HepG2 (cell line): ENCODE measurements at regions not wholly inside any gene's neighbourhood (a gene's known extent, or its start where the extent isn't known, plus 50 kb on each side); places are given as distances from the start of the nearest gene placed in this dataset.
A peak's percentile ranks its signal among the peaks of the same experiment; 100 is the strongest.

Source experiments
- AGO2 ChIP-seq: fragments of 200-400 bp; formaldehyde crosslinking; optimal IDR thresholded peaks from 2 replicates; pipeline ENCODE3; 2017; ENCODE audit warnings: mild to moderate bottlenecking, low read depth, low read length, moderate library complexity
- AHR ChIP-seq: IDR thresholded peaks from 2 replicates; pipeline ENCODE4 v1.6.1; 2018; ENCODE audit warnings: missing genetic modification reagents, missing compliant biosample characterization
- CCDC6 ChIP-seq: sonication (generic); formaldehyde crosslinking; IDR thresholded peaks from 2 replicates; pipeline ENCODE4 v1.8.1; 2022; ENCODE audit warnings: mild to moderate bottlenecking, missing genetic modification reagents, moderate library complexity
- GPN1 ChIP-seq: sonication (generic); formaldehyde crosslinking; IDR thresholded peaks from 2 replicates; pipeline ENCODE4 v1.5.1; 2020; ENCODE audit warnings: missing genetic modification reagents, borderline replicate concordance
- HES4 ChIP-seq: sonication (generic); formaldehyde crosslinking; IDR thresholded peaks from 2 replicates; pipeline ENCODE4 v1.9.0; 2021; ENCODE audit warnings: mild to moderate bottlenecking, missing genetic modification reagents, borderline replicate concordance
- NFYC ChIP-seq: IDR thresholded peaks from 2 replicates; pipeline ENCODE4 v1.6.1; 2016; ENCODE audit warnings: missing genetic modification reagents, missing compliant biosample characterization
- NR2F1 ChIP-seq, 2 experiments: fragments of 450-650 bp in 1 of 2; formaldehyde crosslinking in 1 of 2; IDR thresholded peaks; 2 replicates each; pipeline versions ENCODE4 v1.5.0 to v1.6.1; 2016 to 2020; ENCODE audit warnings: mild to moderate bottlenecking in 1 of 2, missing compliant biosample characterization in 1 of 2, missing genetic modification reagents in 1 of 2, moderate library complexity in 1 of 2
- POLR2AphosphoS2 ChIP-seq: IDR thresholded peaks from 2 replicates; pipeline ENCODE4 v1.6.1; 2011; ENCODE audit warnings: low read depth, low read length, improper control_type of control experiment
- RBM39 ChIP-seq: fragments of 200-400 bp; formaldehyde crosslinking; IDR thresholded peaks from one replicate; pipeline ENCODE4 v1.6.1; 2018; ENCODE audit warnings: antibody characterized with exemption, mild to moderate bottlenecking, low read depth, low read length; ENCODE audit not compliant: poor library complexity, severe bottlenecking
- REPIN1 ChIP-seq: sonication (generic); formaldehyde crosslinking; IDR thresholded peaks from 2 replicates; pipeline ENCODE4 v1.8.0; 2022; ENCODE audit warnings: missing genetic modification reagents, low read depth, mild to moderate bottlenecking, borderline replicate concordance
- SIX1 ChIP-seq: sonication (generic); formaldehyde crosslinking; IDR thresholded peaks from 2 replicates; pipeline ENCODE4 v1.4.0; 2020; ENCODE audit warnings: missing genetic modification reagents, borderline replicate concordance
- TCF12 ChIP-seq, 2 experiments: fragments of 450-650 bp in 1 of 2; sonication (generic) in 1 of 2; formaldehyde crosslinking in 1 of 2; IDR thresholded peaks; 2 replicates each; pipeline versions ENCODE4 v1.6.1 to v1.8.0; 2017 to 2022; ENCODE audit warnings: antibody characterized with exemption in 1 of 2, mild to moderate bottlenecking in 1 of 2, missing genetic modification reagents in 1 of 2, moderate library complexity in 1 of 2
- ZBTB8A ChIP-seq: sonication (generic); formaldehyde crosslinking; IDR thresholded peaks from 2 replicates; pipeline ENCODE4 v1.4.0; 2020; ENCODE audit warnings: mild to moderate bottlenecking, low read depth, missing genetic modification reagents, borderline replicate concordance
- ZC3H4 ChIP-seq: sonication (generic); formaldehyde crosslinking; IDR thresholded peaks from 2 replicates; pipeline ENCODE4 v1.4.0; 2020; ENCODE audit warnings: missing genetic modification reagents, borderline replicate concordance
- ZNF101 ChIP-seq: sonication (generic); formaldehyde crosslinking; IDR thresholded peaks from 2 replicates; pipeline ENCODE4 v1.4.0; 2020; ENCODE audit warnings: mild to moderate bottlenecking, low read depth, missing genetic modification reagents, borderline replicate concordance
- ZNF329 ChIP-seq: sonication (generic); formaldehyde crosslinking; IDR thresholded peaks from 2 replicates; pipeline ENCODE4 v1.9.0; 2021; ENCODE audit warnings: low read depth, mild to moderate bottlenecking, missing genetic modification reagents
- ZNF724P ChIP-seq: sonication (generic); formaldehyde crosslinking; IDR thresholded peaks from 2 replicates; pipeline ENCODE4 v1.8.0; 2022; ENCODE audit warnings: missing genetic modification reagents, borderline replicate concordance
- TF ChIP-seq, protein P1 (sequence below): sonication (generic); formaldehyde crosslinking; IDR thresholded peaks from 2 replicates; pipeline ENCODE4 v1.5.0; 2020; ENCODE audit warnings: mild to moderate bottlenecking, missing genetic modification reagents
- TF ChIP-seq, protein P2 (sequence below): IDR thresholded peaks from 2 replicates; pipeline ENCODE4 v1.6.1; 2016; ENCODE audit warnings: low read depth
- TF ChIP-seq, protein P3 (sequence below): sonication (generic); formaldehyde crosslinking; conservative IDR thresholded peaks from 2 replicates; pipeline ENCODE4 v1.4.0; 2020; ENCODE audit warnings: missing genetic modification reagents

DNA sequence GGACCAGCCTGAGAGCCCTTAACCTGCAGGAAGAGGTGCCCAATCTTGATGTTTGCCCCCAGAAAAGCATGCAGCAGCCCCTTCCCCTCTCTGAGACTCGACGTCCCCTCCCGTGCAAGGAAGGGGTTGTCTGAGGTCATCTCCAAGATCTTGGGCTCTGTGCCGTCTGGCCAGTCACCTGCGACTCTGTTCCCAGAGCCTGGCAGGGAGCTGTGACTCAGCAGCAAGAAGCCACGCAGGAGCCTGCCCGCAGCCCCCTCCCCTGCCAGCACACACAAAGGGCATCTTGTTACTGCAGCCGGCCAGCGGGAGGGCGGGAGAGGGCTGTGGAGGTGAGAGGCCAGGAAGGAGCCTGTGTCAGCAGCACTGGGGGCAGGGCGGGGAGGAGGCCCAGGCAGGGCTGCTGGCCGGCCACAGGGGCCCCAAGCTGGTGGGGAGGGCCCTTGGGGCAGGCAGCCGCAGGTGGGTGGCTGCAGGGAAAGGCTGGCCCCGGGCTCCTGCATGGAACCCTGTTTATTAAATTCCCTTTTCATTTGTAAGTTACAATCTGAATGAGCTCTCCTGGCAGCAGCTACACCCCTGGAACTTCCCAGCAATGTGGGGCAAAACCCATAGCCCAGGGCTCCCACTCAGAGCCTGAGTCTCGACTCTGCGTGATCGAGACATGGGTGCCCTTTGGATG, 103.7 kb upstream of the ZMIZ1 start (continued):
- TF ChIP-seq ZNF101 (CRISPR knock-in tag) (peak; percentile 26; the same call in 1 of the 2 replicates), ZNF329 (CRISPR knock-in tag) (no peak), HES4 (no peak), RBM39 (no peak), ZC3H4 (CRISPR knock-in tag) (no peak), ZNF724P (CRISPR knock-in tag) (0 out of 2 replicates have a peak, but pooled peaks have one; percentile 20), REPIN1 (CRISPR knock-in tag) (peak; percentile 95), POLR2AphosphoS2 (no peak), TCF12 (IDR thresholded peaks at IDR 0.05) (no peak), TCF12 (CRISPR knock-in tag; IDR thresholded peaks at IDR 0.05) (no peak), CCDC6 (CRISPR knock-in tag) (peak; percentile 88), NR2F1 (CRISPR knock-in tag; IDR thresholded peaks at IDR 0.05) (peak; percentile 78 to 87), AGO2 (no peak), NFYC (CRISPR knock-in tag) (no peak), GPN1 (CRISPR knock-in tag) (no peak), AHR (no peak), ZBTB8A (CRISPR knock-in tag) (no peak), SIX1 (peak; percentile 65; the same call in 1 of the 2 replicates)
- TF ChIP-seq, protein P1, sequence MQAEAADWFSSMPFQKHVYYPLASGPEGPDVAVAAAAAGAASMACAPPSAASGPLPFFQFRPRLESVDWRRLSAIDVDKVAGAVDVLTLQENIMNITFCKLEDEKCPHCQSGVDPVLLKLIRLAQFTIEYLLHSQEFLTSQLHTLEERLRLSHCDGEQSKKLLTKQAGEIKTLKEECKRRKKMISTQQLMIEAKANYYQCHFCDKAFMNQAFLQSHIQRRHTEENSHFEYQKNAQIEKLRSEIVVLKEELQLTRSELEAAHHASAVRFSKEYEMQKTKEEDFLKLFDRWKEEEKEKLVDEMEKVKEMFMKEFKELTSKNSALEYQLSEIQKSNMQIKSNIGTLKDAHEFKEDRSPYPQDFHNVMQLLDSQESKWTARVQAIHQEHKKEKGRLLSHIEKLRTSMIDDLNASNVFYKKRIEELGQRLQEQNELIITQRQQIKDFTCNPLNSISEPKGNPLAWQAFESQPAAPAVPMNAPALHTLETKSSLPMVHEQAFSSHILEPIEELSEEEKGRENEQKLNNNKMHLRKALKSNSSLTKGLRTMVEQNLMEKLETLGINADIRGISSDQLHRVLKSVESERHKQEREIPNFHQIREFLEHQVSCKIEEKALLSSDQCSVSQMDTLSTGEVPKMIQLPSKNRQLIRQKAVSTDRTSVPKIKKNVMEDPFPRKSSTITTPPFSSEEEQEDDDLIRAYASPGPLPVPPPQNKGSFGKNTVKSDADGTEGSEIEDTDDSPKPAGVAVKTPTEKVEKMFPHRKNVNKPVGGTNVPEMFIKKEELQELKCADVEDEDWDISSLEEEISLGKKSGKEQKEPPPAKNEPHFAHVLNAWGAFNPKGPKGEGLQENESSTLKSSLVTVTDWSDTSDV: no peak
- TF ChIP-seq, protein P2, sequence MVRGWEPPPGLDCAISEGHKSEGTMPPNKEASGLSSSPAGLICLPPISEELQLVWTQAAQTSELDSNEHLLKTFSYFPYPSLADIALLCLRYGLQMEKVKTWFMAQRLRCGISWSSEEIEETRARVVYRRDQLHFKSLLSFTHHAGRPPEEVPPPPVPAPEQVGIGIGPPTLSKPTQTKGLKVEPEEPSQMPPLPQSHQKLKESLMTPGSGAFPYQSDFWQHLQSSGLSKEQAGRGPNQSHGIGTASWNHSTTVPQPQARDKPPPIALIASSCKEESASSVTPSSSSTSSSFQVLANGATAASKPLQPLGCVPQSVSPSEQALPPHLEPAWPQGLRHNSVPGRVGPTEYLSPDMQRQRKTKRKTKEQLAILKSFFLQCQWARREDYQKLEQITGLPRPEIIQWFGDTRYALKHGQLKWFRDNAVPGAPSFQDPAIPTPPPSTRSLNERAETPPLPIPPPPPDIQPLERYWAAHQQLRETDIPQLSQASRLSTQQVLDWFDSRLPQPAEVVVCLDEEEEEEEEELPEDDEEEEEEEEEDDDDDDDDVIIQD (CRISPR knock-in tag): peak; percentile 68; the same call in 1 of the 2 replicates
- TF ChIP-seq, protein P3, sequence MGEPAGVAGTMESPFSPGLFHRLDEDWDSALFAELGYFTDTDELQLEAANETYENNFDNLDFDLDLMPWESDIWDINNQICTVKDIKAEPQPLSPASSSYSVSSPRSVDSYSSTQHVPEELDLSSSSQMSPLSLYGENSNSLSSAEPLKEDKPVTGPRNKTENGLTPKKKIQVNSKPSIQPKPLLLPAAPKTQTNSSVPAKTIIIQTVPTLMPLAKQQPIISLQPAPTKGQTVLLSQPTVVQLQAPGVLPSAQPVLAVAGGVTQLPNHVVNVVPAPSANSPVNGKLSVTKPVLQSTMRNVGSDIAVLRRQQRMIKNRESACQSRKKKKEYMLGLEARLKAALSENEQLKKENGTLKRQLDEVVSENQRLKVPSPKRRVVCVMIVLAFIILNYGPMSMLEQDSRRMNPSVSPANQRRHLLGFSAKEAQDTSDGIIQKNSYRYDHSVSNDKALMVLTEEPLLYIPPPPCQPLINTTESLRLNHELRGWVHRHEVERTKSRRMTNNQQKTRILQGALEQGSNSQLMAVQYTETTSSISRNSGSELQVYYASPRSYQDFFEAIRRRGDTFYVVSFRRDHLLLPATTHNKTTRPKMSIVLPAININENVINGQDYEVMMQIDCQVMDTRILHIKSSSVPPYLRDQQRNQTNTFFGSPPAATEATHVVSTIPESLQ (CRISPR knock-in tag): 0 out of 2 replicates have a peak, but pooled peaks have one; percentile 56
